ENCODE measurements at regions not wholly inside any gene's neighbourhood (a gene's known extent, or its start where the extent isn't known, plus 50 kb on each side); places are given as distances from the start of the nearest gene placed in this dataset.

- TF ChIP-seq CTCF (conservative IDR thresholded peaks at IDR 0.05; ENCODE audit: low read depth, low read length) = no peak
- no peak for DNase-seq (ENCODE audit: low read depth)
- H3K4me3 ChIP-seq (ENCODE audit: low read length) = no peak overlapping the region
Observed at GRCh38 chr5:85663708-85664031, 954.1 kb upstream of the COX7C start.

GRCh38 chr5:85670417-85670816, 947.3 kb upstream of the COX7C start:
- DNase-seq (ENCODE audit: low read depth) = no peak
- no peak overlapping the region for H3K4me3 ChIP-seq (ENCODE audit: low read length)
- TF ChIP-seq CTCF (conservative IDR thresholded peaks at IDR 0.05; ENCODE audit: low read depth, low read length) = no peak

DNA sequence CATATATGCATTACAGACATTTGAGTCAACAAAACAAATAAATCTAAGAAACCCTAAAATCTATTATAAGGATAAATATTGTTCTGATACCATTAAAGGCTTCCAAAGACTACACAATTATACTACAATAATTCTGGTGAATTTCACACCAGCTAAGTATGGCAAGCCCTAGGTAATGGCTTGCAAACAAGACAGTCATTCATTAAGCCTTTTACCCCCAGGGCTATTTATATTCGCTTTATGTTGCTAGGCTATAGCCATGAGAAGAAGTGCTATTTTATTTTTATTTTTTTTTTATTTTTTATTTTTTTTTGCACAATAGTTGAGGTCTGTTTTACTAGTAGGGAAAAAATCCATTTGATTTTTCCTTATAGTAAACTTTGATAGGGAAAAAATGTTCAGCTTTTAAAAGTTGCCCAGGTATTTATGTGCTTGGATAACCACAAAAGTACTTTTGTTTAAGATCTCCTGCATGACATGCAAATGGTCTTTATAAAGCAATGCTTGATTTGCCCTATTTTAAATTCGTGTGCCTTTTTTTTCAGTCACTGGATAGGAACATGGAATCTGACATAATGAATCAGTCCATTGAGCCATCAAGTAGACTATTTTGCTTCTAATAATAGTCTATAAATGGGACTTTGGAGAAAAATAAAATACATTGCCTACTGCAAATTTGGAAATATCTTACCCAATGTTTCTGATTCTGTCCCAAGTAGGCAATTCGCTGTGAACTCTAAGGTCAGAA, 946.3 kb upstream of the COX7C start:
- DNase-seq (ENCODE audit: low read depth) = peak; percentile 7
- no peak overlapping the region for H3K4me3 ChIP-seq (ENCODE audit: low read length)
- no peak for TF ChIP-seq CTCF (conservative IDR thresholded peaks at IDR 0.05; ENCODE audit: low read depth, low read length)

DNA sequence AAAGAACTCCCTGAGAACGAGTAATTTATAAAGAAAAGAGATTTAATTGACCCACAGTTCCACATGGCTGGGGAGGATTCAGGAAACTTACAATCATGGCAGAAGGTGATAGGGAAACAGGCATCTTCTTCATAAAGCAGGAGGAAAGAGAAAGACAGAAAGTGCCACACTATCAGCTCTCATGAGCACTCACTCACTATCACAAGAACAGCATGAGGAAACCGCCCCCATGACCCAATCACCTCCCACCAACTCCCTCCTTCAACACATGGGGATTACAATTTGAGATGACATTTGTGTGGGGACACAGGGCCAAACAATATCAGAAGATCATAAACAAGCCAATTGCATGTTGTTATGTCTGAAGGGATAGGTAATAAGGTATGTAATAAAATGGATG, 935.9 kb upstream of the COX7C start:
- TF ChIP-seq CTCF (conservative IDR thresholded peaks at IDR 0.05; ENCODE audit: low read depth, low read length) = no peak
- H3K4me3 ChIP-seq (ENCODE audit: low read length) = no peak overlapping the region
- DNase-seq (ENCODE audit: low read depth) = no peak

- no peak for DNase-seq (ENCODE audit: low read depth)
- no peak overlapping the region for H3K4me3 ChIP-seq (ENCODE audit: low read length)
- no peak for TF ChIP-seq CTCF (conservative IDR thresholded peaks at IDR 0.05; ENCODE audit: low read depth, low read length)
Observed at GRCh38 chr5:85684351-85684750, 933.4 kb upstream of the COX7C start.

DNA sequence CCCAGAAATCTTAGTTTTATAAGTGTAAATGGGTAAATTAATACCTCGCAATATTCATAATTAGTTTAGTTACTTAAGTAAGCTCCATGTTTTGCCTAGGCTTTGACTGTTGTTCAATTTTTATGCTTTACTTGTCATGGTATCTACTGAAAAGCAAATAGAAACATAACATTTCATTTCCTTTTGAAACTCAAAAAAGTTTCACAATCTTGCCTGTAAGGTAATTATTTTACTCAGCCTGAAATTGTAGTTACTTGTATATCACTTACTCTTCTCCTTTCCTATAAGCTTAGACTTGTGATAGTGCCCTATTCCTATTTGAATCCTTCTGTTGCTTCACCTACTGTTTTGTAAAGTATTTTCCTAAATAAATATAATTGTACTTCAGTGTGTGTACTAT, 914.4 kb upstream of the COX7C start:
- DNase-seq (ENCODE audit: low read depth) = no peak
- H3K4me3 ChIP-seq (ENCODE audit: low read length) = no peak overlapping the region
- no peak for TF ChIP-seq CTCF (conservative IDR thresholded peaks at IDR 0.05; ENCODE audit: low read depth, low read length)

DNA sequence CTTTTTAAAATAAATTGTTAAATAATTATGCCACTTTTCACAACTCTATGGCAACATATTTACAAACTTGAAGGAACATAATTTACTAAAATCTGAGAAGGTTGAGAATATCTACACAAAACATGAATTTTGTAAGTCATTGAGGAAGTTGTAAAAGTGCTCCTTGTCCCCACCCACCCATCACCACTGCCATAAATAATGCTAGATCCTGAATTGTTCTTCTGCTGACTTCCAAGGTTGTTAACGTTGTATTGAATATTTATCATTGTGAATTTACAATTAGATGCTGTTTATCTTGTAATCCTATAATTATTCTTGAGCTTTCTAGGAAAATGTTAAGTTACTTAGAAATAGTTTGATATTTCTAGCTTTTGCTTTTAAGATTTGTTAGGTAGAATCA, 908.0 kb upstream of the COX7C start:
- DNase-seq (ENCODE audit: low read depth) = no peak
- H3K4me3 ChIP-seq (ENCODE audit: low read length) = no peak overlapping the region
- TF ChIP-seq CTCF (conservative IDR thresholded peaks at IDR 0.05; ENCODE audit: low read depth, low read length) = no peak

All from retinal pigment epithelial cell (primary cell).